Gastrocnemius medialis (tissue), 4 donors: ENCODE measurements at regions not wholly inside any gene's neighbourhood (a gene's known extent, or its start where the extent isn't known, plus 50 kb on each side); places are given as distances from the start of the nearest gene placed in this dataset.

Experiments
- CTCF ChIP-seq, 5 experiments: fragments of 450-650 bp in 3 of 5; fragments of 200-600 bp in 2 of 5; sonication (generic) in 2 of 5; IDR thresholded peaks in 4 of 5; conservative IDR thresholded peaks in 1 of 5; 1 replicate in 4 of 5; 2 replicates in 1 of 5; pipeline ENCODE4 v1.5.1; 2016 to 2019; ENCODE audit warnings: antibody characterized with exemption in 5 of 5, mild to moderate bottlenecking in 3 of 5, moderate library complexity in 3 of 5
- POLR2A ChIP-seq, 2 donors: fragments of 450-650 bp; IDR thresholded peaks; one replicate each; pipeline ENCODE4 v1.6.1; 2017; ENCODE audit warnings: antibody characterized with exemption in 2 of 2, mild to moderate bottlenecking in 2 of 2, moderate library complexity in 2 of 2

DNA sequence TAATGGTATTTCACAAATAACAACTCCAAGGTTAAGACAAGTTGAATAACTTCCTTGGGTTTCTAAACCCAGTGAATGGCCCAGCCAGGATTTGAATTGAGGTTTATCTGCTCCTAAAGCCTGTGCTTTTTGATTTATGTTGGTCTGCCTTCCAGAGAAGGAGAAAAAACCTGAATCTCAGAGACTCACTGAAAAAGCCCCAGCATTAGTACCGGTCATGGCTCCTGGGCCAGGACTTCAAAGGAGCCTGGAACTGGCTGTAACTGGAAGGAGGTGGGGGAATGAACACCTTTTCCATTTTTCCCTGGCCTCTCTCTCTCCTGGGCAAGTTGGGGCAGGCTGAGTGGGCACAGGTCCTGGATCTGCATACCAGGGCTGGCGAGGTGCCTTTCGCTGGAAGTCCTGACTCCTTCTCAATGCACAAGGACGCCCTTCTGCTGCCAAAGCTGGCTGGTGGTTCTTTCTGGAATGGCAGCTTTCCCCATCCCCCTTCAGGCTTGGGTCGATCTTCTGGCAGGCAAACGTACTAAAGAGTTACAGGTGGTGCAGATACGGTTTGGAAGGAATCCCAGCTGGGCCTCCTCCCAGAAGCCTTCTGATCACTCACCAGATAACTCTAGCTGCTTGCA, 268.2 kb downstream of the PTEN start:
- TF ChIP-seq POLR2A (IDR thresholded peaks at IDR 0.05): no peak
- TF ChIP-seq CTCF (IDR thresholded peaks at IDR 0.05 in 4 of 5, conservative IDR thresholded peaks at IDR 0.05 in 1 of 5): peak in 4 of 5 experiments; percentile 7 to 43 (median 21)
